ENCODE measurements at regions not wholly inside any gene's neighbourhood (a gene's known extent, or its start where the extent isn't known, plus 50 kb on each side); places are given as distances from the start of the nearest gene placed in this dataset.
A peak's percentile ranks its signal among the peaks of the same experiment; 100 is the strongest.

GRCh38 chrX:139058831-139059495, 347.4 kb upstream of the FGF13 start:
- no peak overlapping the region for H2BK120ac ChIP-seq (ENCODE audit: low read depth, low read length)
- no peak overlapping the region for H2BK5ac ChIP-seq (ENCODE audit: low read depth, low read length, poor library complexity, severe bottlenecking)
- no peak overlapping the region for H3K23ac ChIP-seq (ENCODE audit: low read length in 2 of 2)
- H3K27ac ChIP-seq (ENCODE audit: low read length, poor library complexity, severe bottlenecking) = no peak overlapping the region
- no peak overlapping the region for H3K14ac ChIP-seq (ENCODE audit: low read length in 2 of 2)
- H3K9ac ChIP-seq (ENCODE audit: low read length) = peak overlapping the region; percentile 39
- 95% methylated on average over 2 of the region's 4 CpGs for WGBS
- no peak overlapping the region for H2BK15ac ChIP-seq (ENCODE audit: low read depth, poor library complexity, severe bottlenecking)
- H3K27me3 ChIP-seq (ENCODE audit: control insufficient read depth in 1 of 2, insufficient read depth in 1 of 2, low read length in 2 of 2) = no peaks in the 10 kb centered on the region
- H3K4me3 ChIP-seq (ENCODE audit: insufficient read depth in 1 of 2, low read depth in 1 of 2, low read length in 2 of 2) = no peak overlapping the region
- H3K4me2 ChIP-seq (ENCODE audit: low read length, poor library complexity, severe bottlenecking) = no peak overlapping the region
- H3K79me1 ChIP-seq (replicated peaks; ENCODE audit: low read length, poor library complexity, severe bottlenecking) = no peaks in the 10 kb centered on the region
- no peak for DNase-seq
- no peak overlapping the region for H2AK5ac ChIP-seq (ENCODE audit: low read length, severe bottlenecking)
- no peak overlapping the region for H4K91ac ChIP-seq (ENCODE audit: low read length)
- no peak overlapping the region for H2BK12ac ChIP-seq (ENCODE audit: low read length in 2 of 2)
- H3K4ac ChIP-seq (ENCODE audit: low read depth in 1 of 2, low read length in 2 of 2) = no peak overlapping the region
- no peaks in the 10 kb centered on the region for H3K4me1 ChIP-seq (ENCODE audit: control insufficient read depth, insufficient read depth, low read depth, low read length)
- H4K8ac ChIP-seq (ENCODE audit: low read length) = no peak overlapping the region
- no peak overlapping the region for H3K18ac ChIP-seq (ENCODE audit: low read depth in 1 of 2, low read length in 2 of 2)
- H3K9me3 ChIP-seq (ENCODE audit: control insufficient read depth, low read length) = no peaks in the 10 kb centered on the region
- H3K36me3 ChIP-seq (ENCODE audit: control insufficient read depth in 1 of 2, insufficient read depth in 2 of 2, low read depth in 1 of 2, low read length in 2 of 2) = no peaks in the 10 kb centered on the region
- H2AFZ ChIP-seq (ENCODE audit: low read depth, low read length) = no peak overlapping the region

DNA sequence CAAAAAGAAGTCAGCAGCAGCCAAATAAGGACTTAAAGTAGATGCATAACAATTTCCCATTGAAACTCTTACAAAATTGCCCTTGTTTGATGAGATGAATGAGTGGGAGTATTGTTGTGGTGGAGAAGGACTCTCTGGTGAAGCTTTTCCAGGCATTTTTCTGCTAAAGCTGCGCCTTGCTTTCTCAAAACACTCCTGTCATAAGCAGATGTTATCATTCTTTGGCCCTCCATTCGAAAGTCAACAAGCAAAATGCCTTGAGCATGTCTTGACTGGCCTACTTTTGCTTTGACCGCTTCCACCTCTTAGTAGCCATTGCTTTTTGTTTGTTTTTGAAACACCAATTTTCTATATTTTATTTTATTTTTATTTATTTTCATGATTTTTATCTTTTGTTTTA, 340.9 kb upstream of the FGF13 start:
- H3K18ac ChIP-seq (ENCODE audit: low read depth in 1 of 2, low read length in 2 of 2) = no peak overlapping the region
- H2BK120ac ChIP-seq (ENCODE audit: low read depth, low read length) = no peak overlapping the region
- no peaks in the 10 kb centered on the region for H3K36me3 ChIP-seq (ENCODE audit: control insufficient read depth in 1 of 2, insufficient read depth in 2 of 2, low read depth in 1 of 2, low read length in 2 of 2)
- H4K8ac ChIP-seq (ENCODE audit: low read length) = no peak overlapping the region
- no peaks in the 10 kb centered on the region for H3K79me1 ChIP-seq (replicated peaks; ENCODE audit: low read length, poor library complexity, severe bottlenecking)
- H4K91ac ChIP-seq (ENCODE audit: low read length) = no peak overlapping the region
- H3K9me3 ChIP-seq (ENCODE audit: control insufficient read depth, low read length) = no peaks in the 10 kb centered on the region
- WGBS = 59% methylated on average over 2 of the region's 3 CpGs
- H3K9ac ChIP-seq (ENCODE audit: low read length) = no peak overlapping the region
- no peak overlapping the region for H3K4me3 ChIP-seq (ENCODE audit: insufficient read depth in 1 of 2, low read depth in 1 of 2, low read length in 2 of 2)
- H2BK15ac ChIP-seq (ENCODE audit: low read depth, poor library complexity, severe bottlenecking) = no peak overlapping the region
- DNase-seq = no peak
- H2AK5ac ChIP-seq (ENCODE audit: low read length, severe bottlenecking) = no peak overlapping the region
- no peak overlapping the region for H3K4me2 ChIP-seq (ENCODE audit: low read length, poor library complexity, severe bottlenecking)
- H3K4ac ChIP-seq (ENCODE audit: low read depth in 1 of 2, low read length in 2 of 2) = no peak overlapping the region
- H3K27ac ChIP-seq (ENCODE audit: low read length, poor library complexity, severe bottlenecking) = no peak overlapping the region
- H3K23ac ChIP-seq (ENCODE audit: low read length in 2 of 2) = no peak overlapping the region
- H3K14ac ChIP-seq (ENCODE audit: low read length in 2 of 2) = no peak overlapping the region
- H3K4me1 ChIP-seq (ENCODE audit: control insufficient read depth, insufficient read depth, low read depth, low read length) = no peaks in the 10 kb centered on the region
- no peak overlapping the region for H2AFZ ChIP-seq (ENCODE audit: low read depth, low read length)
- no peaks in the 10 kb centered on the region for H3K27me3 ChIP-seq (ENCODE audit: control insufficient read depth in 1 of 2, insufficient read depth in 1 of 2, low read length in 2 of 2)
- H2BK12ac ChIP-seq (ENCODE audit: low read length in 2 of 2) = no peak overlapping the region
- no peak overlapping the region for H2BK5ac ChIP-seq (ENCODE audit: low read depth, low read length, poor library complexity, severe bottlenecking)

DNA sequence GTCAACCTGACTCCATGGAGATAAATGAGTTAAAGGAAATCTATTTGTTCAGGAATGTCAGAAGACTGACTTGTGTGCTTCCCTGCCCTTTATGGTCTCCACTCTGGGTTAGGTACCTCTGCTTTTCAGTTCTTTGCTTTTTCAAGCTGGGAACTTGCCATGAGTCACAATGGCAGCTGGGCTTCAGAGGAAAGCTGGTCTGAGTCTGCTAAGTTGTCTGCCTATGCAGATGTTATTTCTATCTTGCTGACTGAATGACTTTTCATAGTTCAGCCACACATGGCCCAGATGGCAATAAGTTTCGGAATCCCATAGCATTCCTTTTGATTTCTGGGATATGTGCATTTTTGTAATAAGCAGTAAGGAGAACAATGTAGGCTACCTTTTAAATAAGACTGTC, 337.9 kb upstream of the FGF13 start:
- Histone ChIP-seq H3K27ac (ENCODE audit: low read length, poor library complexity, severe bottlenecking) (no peak overlapping the region), H3K27me3 (ENCODE audit: control insufficient read depth in 1 of 2, insufficient read depth in 1 of 2, low read length in 2 of 2) (no peaks in the 10 kb centered on the region), H3K4me1 (ENCODE audit: control insufficient read depth, insufficient read depth, low read depth, low read length) (no peaks in the 10 kb centered on the region), H3K23ac (ENCODE audit: low read length in 2 of 2) (no peak overlapping the region), H2AFZ (ENCODE audit: low read depth, low read length) (no peak overlapping the region), H3K14ac (ENCODE audit: low read length in 2 of 2) (no peak overlapping the region), H3K9me3 (ENCODE audit: control insufficient read depth, low read length) (peaks cover 19% of the 10 kb centered on the region), H3K4me3 (ENCODE audit: insufficient read depth in 1 of 2, low read depth in 1 of 2, low read length in 2 of 2) (no peak overlapping the region), H2AK5ac (ENCODE audit: low read length, severe bottlenecking) (no peak overlapping the region), H4K91ac (ENCODE audit: low read length) (no peak overlapping the region), H4K8ac (ENCODE audit: low read length) (no peak overlapping the region), H3K36me3 (ENCODE audit: control insufficient read depth in 1 of 2, insufficient read depth in 2 of 2, low read depth in 1 of 2, low read length in 2 of 2) (no peaks in the 10 kb centered on the region), H3K4me2 (ENCODE audit: low read length, poor library complexity, severe bottlenecking) (no peak overlapping the region), H2BK12ac (ENCODE audit: low read length in 2 of 2) (no peak overlapping the region), H2BK5ac (ENCODE audit: low read depth, low read length, poor library complexity, severe bottlenecking) (no peak overlapping the region), H2BK15ac (ENCODE audit: low read depth, poor library complexity, severe bottlenecking) (no peak overlapping the region), H3K18ac (ENCODE audit: low read depth in 1 of 2, low read length in 2 of 2) (no peak overlapping the region), H3K79me1 (replicated peaks; ENCODE audit: low read length, poor library complexity, severe bottlenecking) (no peaks in the 10 kb centered on the region), H3K9ac (ENCODE audit: low read length) (no peak overlapping the region), H2BK120ac (ENCODE audit: low read depth, low read length) (no peak overlapping the region), H3K4ac (ENCODE audit: low read depth in 1 of 2, low read length in 2 of 2) (no peak overlapping the region)
- no CpG with 5 or more reads among the region's 1 CpG for WGBS
- DNase-seq = no peak

DNA sequence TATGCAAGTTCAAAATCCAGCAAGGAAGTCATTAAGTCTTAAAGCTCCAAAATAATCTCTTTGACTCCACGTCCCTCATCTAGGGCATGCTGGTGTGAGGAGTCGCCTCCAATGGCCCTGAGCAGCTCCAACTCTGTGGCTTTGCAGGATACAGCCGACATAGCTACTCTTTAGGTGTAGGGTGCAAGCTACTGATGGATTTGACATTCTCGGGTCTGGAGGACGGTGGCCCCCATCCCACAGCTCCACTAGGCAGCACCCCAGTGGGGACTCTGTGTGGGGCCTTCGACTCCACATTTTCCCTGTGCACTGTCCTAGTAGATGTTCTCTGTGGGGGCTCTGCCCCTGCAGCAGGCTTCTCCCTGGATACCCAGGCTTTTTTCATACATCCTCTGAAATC, 333.2 kb upstream of the FGF13 start:
- Histone ChIP-seq H3K36me3 (ENCODE audit: control insufficient read depth in 1 of 2, insufficient read depth in 2 of 2, low read depth in 1 of 2, low read length in 2 of 2) (no peaks in the 10 kb centered on the region), H3K79me1 (replicated peaks; ENCODE audit: low read length, poor library complexity, severe bottlenecking) (no peaks in the 10 kb centered on the region), H3K27me3 (ENCODE audit: control insufficient read depth in 1 of 2, insufficient read depth in 1 of 2, low read length in 2 of 2) (no peaks in the 10 kb centered on the region), H2BK5ac (ENCODE audit: low read depth, low read length, poor library complexity, severe bottlenecking) (no peak overlapping the region), H3K4ac (ENCODE audit: low read depth in 1 of 2, low read length in 2 of 2) (no peak overlapping the region), H4K91ac (ENCODE audit: low read length) (no peak overlapping the region), H4K8ac (ENCODE audit: low read length) (no peak overlapping the region), H2AK5ac (ENCODE audit: low read length, severe bottlenecking) (no peak overlapping the region), H2BK12ac (ENCODE audit: low read length in 2 of 2) (no peak overlapping the region), H3K4me1 (ENCODE audit: control insufficient read depth, insufficient read depth, low read depth, low read length) (no peaks in the 10 kb centered on the region), H2BK15ac (ENCODE audit: low read depth, poor library complexity, severe bottlenecking) (no peak overlapping the region), H2BK120ac (ENCODE audit: low read depth, low read length) (no peak overlapping the region), H3K9me3 (ENCODE audit: control insufficient read depth, low read length) (peaks cover 19% of the 10 kb centered on the region), H3K18ac (ENCODE audit: low read depth in 1 of 2, low read length in 2 of 2) (no peak overlapping the region), H3K27ac (ENCODE audit: low read length, poor library complexity, severe bottlenecking) (no peak overlapping the region), H3K23ac (ENCODE audit: low read length in 2 of 2) (no peak overlapping the region), H3K9ac (ENCODE audit: low read length) (no peak overlapping the region), H3K4me2 (ENCODE audit: low read length, poor library complexity, severe bottlenecking) (no peak overlapping the region), H3K4me3 (ENCODE audit: insufficient read depth in 1 of 2, low read depth in 1 of 2, low read length in 2 of 2) (no peak overlapping the region), H2AFZ (ENCODE audit: low read depth, low read length) (no peak overlapping the region), H3K14ac (ENCODE audit: low read length in 2 of 2) (no peak overlapping the region)
- 30% methylated on average over 3 of the region's 6 CpGs for WGBS
- no peak for DNase-seq
